ENCODE measurements at regions not wholly inside any gene's neighbourhood (a gene's known extent, or its start where the extent isn't known, plus 50 kb on each side); places are given as distances from the start of the nearest gene placed in this dataset.

DNA sequence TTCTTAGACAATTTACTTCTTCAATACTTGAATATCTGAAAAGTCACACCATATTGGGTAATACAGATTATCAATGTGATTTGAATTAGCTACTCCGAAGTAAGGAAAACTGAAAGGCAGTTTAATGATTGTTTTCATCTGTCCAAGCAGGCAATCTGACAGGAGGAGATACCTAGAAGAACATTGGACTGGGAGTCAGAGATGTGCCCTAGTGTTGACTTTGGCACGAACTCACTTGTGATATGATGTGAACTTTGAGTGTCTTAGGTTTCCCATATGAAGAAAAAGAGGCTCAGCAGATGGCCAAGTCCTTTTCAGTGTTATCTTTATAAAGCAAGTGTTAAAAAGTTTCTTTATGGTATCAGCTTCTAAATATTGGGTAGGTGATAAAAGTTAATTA, 287.1 kb downstream of the MTX2 start:
- TF ChIP-seq ATF2 (tag by site-specific recombination; IDR thresholded peaks at IDR 0.05; ENCODE audit: low read depth) (no peak), ZNF558 (tag by site-specific recombination; IDR thresholded peaks at IDR 0.05) (no peak), CTCF (tag by site-specific recombination; IDR thresholded peaks at IDR 0.05) (no peak), IKZF3 (tag by site-specific recombination; IDR thresholded peaks at IDR 0.05) (no peak), ZNF423 (tag by site-specific recombination; IDR thresholded peaks at IDR 0.05) (no peak), TCF7L2 (IDR thresholded peaks at IDR 0.05; ENCODE audit: borderline replicate concordance, low read depth, low read length) (no peak), ZNF416 (tag by site-specific recombination; IDR thresholded peaks at IDR 0.05) (no peak), ZNF2 (tag by site-specific recombination; IDR thresholded peaks at IDR 0.05) (no peak)
- TF ChIP-seq, protein P1, sequence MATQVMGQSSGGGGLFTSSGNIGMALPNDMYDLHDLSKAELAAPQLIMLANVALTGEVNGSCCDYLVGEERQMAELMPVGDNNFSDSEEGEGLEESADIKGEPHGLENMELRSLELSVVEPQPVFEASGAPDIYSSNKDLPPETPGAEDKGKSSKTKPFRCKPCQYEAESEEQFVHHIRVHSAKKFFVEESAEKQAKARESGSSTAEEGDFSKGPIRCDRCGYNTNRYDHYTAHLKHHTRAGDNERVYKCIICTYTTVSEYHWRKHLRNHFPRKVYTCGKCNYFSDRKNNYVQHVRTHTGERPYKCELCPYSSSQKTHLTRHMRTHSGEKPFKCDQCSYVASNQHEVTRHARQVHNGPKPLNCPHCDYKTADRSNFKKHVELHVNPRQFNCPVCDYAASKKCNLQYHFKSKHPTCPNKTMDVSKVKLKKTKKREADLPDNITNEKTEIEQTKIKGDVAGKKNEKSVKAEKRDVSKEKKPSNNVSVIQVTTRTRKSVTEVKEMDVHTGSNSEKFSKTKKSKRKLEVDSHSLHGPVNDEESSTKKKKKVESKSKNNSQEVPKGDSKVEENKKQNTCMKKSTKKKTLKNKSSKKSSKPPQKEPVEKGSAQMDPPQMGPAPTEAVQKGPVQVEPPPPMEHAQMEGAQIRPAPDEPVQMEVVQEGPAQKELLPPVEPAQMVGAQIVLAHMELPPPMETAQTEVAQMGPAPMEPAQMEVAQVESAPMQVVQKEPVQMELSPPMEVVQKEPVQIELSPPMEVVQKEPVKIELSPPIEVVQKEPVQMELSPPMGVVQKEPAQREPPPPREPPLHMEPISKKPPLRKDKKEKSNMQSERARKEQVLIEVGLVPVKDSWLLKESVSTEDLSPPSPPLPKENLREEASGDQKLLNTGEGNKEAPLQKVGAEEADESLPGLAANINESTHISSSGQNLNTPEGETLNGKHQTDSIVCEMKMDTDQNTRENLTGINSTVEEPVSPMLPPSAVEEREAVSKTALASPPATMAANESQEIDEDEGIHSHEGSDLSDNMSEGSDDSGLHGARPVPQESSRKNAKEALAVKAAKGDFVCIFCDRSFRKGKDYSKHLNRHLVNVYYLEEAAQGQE (tag by site-specific recombination; IDR thresholded peaks at IDR 0.05) = no peak
